SK-N-SH (cell line): ENCODE measurements at regions not wholly inside any gene's neighbourhood (a gene's known extent, or its start where the extent isn't known, plus 50 kb on each side); places are given as distances from the start of the nearest gene placed in this dataset.

Source experiments
- CTCF ChIP-seq: fragments of 200-600 bp; sonication (generic); IDR thresholded peaks from 2 replicates; pipeline ENCODE4 v1.6.1; 2017; ENCODE audit warnings: antibody characterized with exemption, mild to moderate bottlenecking, moderate library complexity
- EZH2phosphoT487 ChIP-seq: fragments of 200-600 bp; sonication (generic); IDR thresholded peaks from 2 replicates; pipeline ENCODE4 v1.6.1; 2017; ENCODE audit warnings: low read depth, mixed run types, mild to moderate bottlenecking, antibody characterized with exemption, moderate library complexity, borderline replicate concordance
- MXI1 ChIP-seq: IDR thresholded peaks from 2 replicates; pipeline ENCODE4 v1.6.1; 2012; ENCODE audit warnings: mild to moderate bottlenecking, low read depth, low read length, improper control_type of control experiment
- POLR2AphosphoS5 ChIP-seq: IDR thresholded peaks from 2 replicates; pipeline ENCODE4 v1.6.1; 2012; ENCODE audit warnings: low read depth, low read length
- REST ChIP-seq: IDR thresholded peaks from 2 replicates; pipeline ENCODE4 v1.6.1; 2012; ENCODE audit warnings: mild to moderate bottlenecking, low read depth, low read length, moderate library complexity
- RXRA ChIP-seq: IDR thresholded peaks from 2 replicates; pipeline ENCODE4 v1.4.0; 2012; ENCODE audit warnings: low read depth, mild to moderate bottlenecking, borderline replicate concordance
- SIN3A ChIP-seq: IDR thresholded peaks from 2 replicates; pipeline ENCODE4 v1.6.1; 2012; ENCODE audit warnings: low read depth, mild to moderate bottlenecking, low read length, moderate library complexity, borderline replicate concordance
- TAF1 ChIP-seq: IDR thresholded peaks from 2 replicates; pipeline ENCODE4 v1.6.1; 2012; ENCODE audit warnings: low read depth, mild to moderate bottlenecking, low read length, moderate library complexity, borderline replicate concordance
- USF1 ChIP-seq: IDR thresholded peaks from 2 replicates; pipeline ENCODE4 v1.4.0; 2012; ENCODE audit warnings: low read depth, borderline replicate concordance
- ZBTB33 ChIP-seq: IDR thresholded peaks from 2 replicates; pipeline ENCODE4 v1.4.0; 2012; ENCODE audit warnings: low read depth, borderline replicate concordance

GRCh38 chr17:79242393-79242792 lies 167.8 kb downstream of the ENGASE start:
- no peak for TF ChIP-seq REST
- no peak for TF ChIP-seq USF1
- no peak for TF ChIP-seq CTCF
- TF ChIP-seq ZBTB33 = no peak
- TF ChIP-seq POLR2AphosphoS5 = no peak
- TF ChIP-seq MXI1 = no peak
- TF ChIP-seq RXRA = no peak
- no peak for TF ChIP-seq SIN3A
- TF ChIP-seq TAF1 = no peak
- no peak for TF ChIP-seq EZH2phosphoT487
